ENCODE measurements at regions not wholly inside any gene's neighbourhood (a gene's known extent, or its start where the extent isn't known, plus 50 kb on each side); places are given as distances from the start of the nearest gene placed in this dataset.

GRCh38 chr1:228848406-228848805 is 113.1 kb downstream of the RHOU start:
- no peaks in the 10 kb centered on the region for H3K36me3 ChIP-seq (replicated peaks in 1 of 2; ENCODE audit: control insufficient read depth in 1 of 2, insufficient read depth in 2 of 2, low read length in 2 of 2)
- intact Hi-C loops (cut with micrococcal nuclease): no loop called here
- DNase-seq: no peak
- H3K9ac ChIP-seq (ENCODE audit: insufficient read depth, low read length, poor library complexity, severe bottlenecking): no peak overlapping the region
- TF ChIP-seq CTCF (IDR thresholded peaks at IDR 0.05): no peak
- peaks cover 0 to 1% (median 0%) of the 10 kb centered on the region in 3 donors for H3K27me3 Mint-ChIP-seq (ENCODE audit: low read depth in 3 of 3)
- peaks cover 39 to 40% of the 10 kb centered on the region in 2 donors for H3K4me1 ChIP-seq (ENCODE audit: control insufficient read depth in 1 of 2, insufficient read depth in 2 of 2, low read length in 2 of 2)
- H3K27ac Mint-ChIP-seq: no peak overlapping the region
- H3K9me3 Mint-ChIP-seq: peaks cover 0 to 3% (median 1%) of the 10 kb centered on the region in 7 donors
- no peaks in the 10 kb centered on the region for H4K20me1 ChIP-seq (ENCODE audit: insufficient read depth, low read length)
- H3K4me3 ChIP-seq (replicated peaks in 1 of 3; ENCODE audit: low read depth in 2 of 3, low read length in 3 of 3): no peak overlapping the region
- H3K4me1 Mint-ChIP-seq: peaks cover 43% of the 10 kb centered on the region
- no peaks in the 10 kb centered on the region for H3K9me3 ChIP-seq (replicated peaks in 1 of 2; ENCODE audit: control insufficient read depth in 1 of 2, insufficient read depth in 1 of 2, low read length in 2 of 2)
- no peaks in the 10 kb centered on the region for H3K79me2 ChIP-seq (ENCODE audit: insufficient read depth, low read length)
- H2AFZ ChIP-seq (ENCODE audit: insufficient read depth, low read depth, low read length, poor library complexity, severe bottlenecking): no peak overlapping the region
- peaks cover under 1 to 1% of the 10 kb centered on the region in 2 donors for H3K36me3 Mint-ChIP-seq
- peak overlapping the region in 1 of 2 donors; percentile 85 for H3K27ac ChIP-seq (ENCODE audit: low read depth in 1 of 2, low read length in 2 of 2)
- H3K4me3 Mint-ChIP-seq: no peak overlapping the region
- H3K27me3 ChIP-seq (ENCODE audit: control insufficient read depth in 2 of 2, insufficient read depth in 2 of 2, low read length in 2 of 2): no peaks in the 10 kb centered on the region
- 65% methylated on average over 2 of the region's 2 CpGs for WGBS (ENCODE audit: insufficient coverage)
- no peak overlapping the region for H3K4me2 ChIP-seq (replicated peaks; ENCODE audit: extremely low read depth, low read length, poor library complexity, severe bottlenecking)

DNA sequence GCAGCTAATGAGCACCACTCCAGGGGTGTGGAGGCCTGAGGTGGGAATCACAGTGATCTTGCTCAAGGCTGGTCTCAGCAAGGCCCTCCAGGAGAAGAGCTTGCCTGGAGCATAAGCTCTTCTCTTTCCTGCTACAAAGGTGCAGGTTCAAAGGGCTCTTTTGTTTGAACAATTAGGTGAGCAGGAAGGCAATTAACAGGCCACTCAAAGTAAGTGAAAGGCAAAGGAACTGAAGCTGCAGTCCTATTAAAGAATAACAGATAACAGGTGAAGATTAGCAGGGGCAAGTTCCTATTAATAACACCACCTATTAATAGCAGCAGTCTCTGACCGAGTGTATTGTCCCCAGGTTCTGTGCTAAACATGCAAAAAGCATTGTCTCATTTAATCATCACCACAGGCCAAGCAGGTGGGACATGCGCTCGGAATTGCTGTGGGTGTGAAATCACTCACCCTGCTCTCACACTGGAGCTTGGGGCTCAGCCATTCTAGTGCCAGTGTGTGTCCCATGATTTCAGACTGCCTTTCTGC is 113.8 kb downstream of the RHOU start:
- H3K4me3 ChIP-seq (replicated peaks in 1 of 3; ENCODE audit: low read depth in 2 of 3, low read length in 3 of 3): no peak overlapping the region
- H3K27ac ChIP-seq (ENCODE audit: low read depth in 1 of 2, low read length in 2 of 2): peak overlapping the region in 1 of 2 donors; percentile 85
- peaks cover 39 to 40% of the 10 kb centered on the region in 2 donors for H3K4me1 ChIP-seq (ENCODE audit: control insufficient read depth in 1 of 2, insufficient read depth in 2 of 2, low read length in 2 of 2)
- H3K27ac Mint-ChIP-seq: peak overlapping the region in 2 of 7 donors; percentile 31 to 56
- H3K9me3 ChIP-seq (replicated peaks in 1 of 2; ENCODE audit: control insufficient read depth in 1 of 2, insufficient read depth in 1 of 2, low read length in 2 of 2): no peaks in the 10 kb centered on the region
- H2AFZ ChIP-seq (ENCODE audit: insufficient read depth, low read depth, low read length, poor library complexity, severe bottlenecking): no peak overlapping the region
- intact Hi-C loops (cut with micrococcal nuclease): no loop called here
- no peaks in the 10 kb centered on the region for H3K79me2 ChIP-seq (ENCODE audit: insufficient read depth, low read length)
- H3K9ac ChIP-seq (ENCODE audit: insufficient read depth, low read length, poor library complexity, severe bottlenecking): no peak overlapping the region
- no peaks in the 10 kb centered on the region for H4K20me1 ChIP-seq (ENCODE audit: insufficient read depth, low read length)
- H3K4me3 Mint-ChIP-seq: no peak overlapping the region
- 100% methylated on average over 2 of the region's 3 CpGs for WGBS (ENCODE audit: insufficient coverage)
- TF ChIP-seq CTCF (IDR thresholded peaks at IDR 0.05): no peak
- no peaks in the 10 kb centered on the region for H3K27me3 ChIP-seq (ENCODE audit: control insufficient read depth in 2 of 2, insufficient read depth in 2 of 2, low read length in 2 of 2)
- peaks cover 43% of the 10 kb centered on the region for H3K4me1 Mint-ChIP-seq
- H3K4me2 ChIP-seq (replicated peaks; ENCODE audit: extremely low read depth, low read length, poor library complexity, severe bottlenecking): no peak overlapping the region
- H3K27me3 Mint-ChIP-seq (ENCODE audit: low read depth in 3 of 3): peaks cover 0 to 1% (median 0%) of the 10 kb centered on the region in 3 donors
- H3K36me3 Mint-ChIP-seq: no peaks in the 10 kb centered on the region
- peaks cover 0 to 2% (median 0%) of the 10 kb centered on the region in 7 donors for H3K9me3 Mint-ChIP-seq
- DNase-seq: no peak
- H3K36me3 ChIP-seq (replicated peaks in 1 of 2; ENCODE audit: control insufficient read depth in 1 of 2, insufficient read depth in 2 of 2, low read length in 2 of 2): no peaks in the 10 kb centered on the region

Measured in CD14-positive monocyte (primary cell).